ENCODE measurements at regions not wholly inside any gene's neighbourhood (a gene's known extent, or its start where the extent isn't known, plus 50 kb on each side); places are given as distances from the start of the nearest gene placed in this dataset.

GRCh38 chr7:53119514-53119941, 84.1 kb downstream of the POM121L12 start:
- TF ChIP-seq CTCF (conservative IDR thresholded peaks at IDR 0.05 in 1 of 2, IDR thresholded peaks at IDR 0.05 in 1 of 2; ENCODE audit: extremely low read depth in 1 of 2, insufficient read depth in 1 of 2, low read depth in 1 of 2, low read length in 2 of 2) = no peak
- TF ChIP-seq EZH2 (IDR thresholded peaks at IDR 0.05; ENCODE audit: borderline replicate concordance, low read length) = no peak

Data from mammary epithelial cell (primary cell).